Heart right ventricle (tissue), 16 donors: ENCODE measurements at regions not wholly inside any gene's neighbourhood (a gene's known extent, or its start where the extent isn't known, plus 50 kb on each side); places are given as distances from the start of the nearest gene placed in this dataset.

Source experiments
- ATAC-seq, 8 donors: fragments of 200-7000 bp; cut with Tn5 transposase; one replicate each; pipeline ENCODE4 v1.9.1; 2020; ENCODE audit warnings: mild to moderate bottlenecking in 8 of 8, moderate library complexity in 8 of 8, moderate number of reproducible peaks in 1 of 8
- DNase-seq, 2 donors: peaks; one replicate each; pipeline ENCODE4 v3.0.0-alpha.2; 2020
- H3K27ac ChIP-seq, 10 donors: fragments of 200-600 bp; sonication (generic) in 2 of 10; one replicate each; pipeline versions ENCODE4 v1.5.0 to v1.8.0; 2020 to 2022; ENCODE audit warnings: mild to moderate bottlenecking in 3 of 10
- H3K27me3 ChIP-seq, 7 donors: fragments of 200-600 bp; one replicate each; pipeline ENCODE4 v1.8.0; 2021 to 2022; ENCODE audit warnings: mild to moderate bottlenecking in 2 of 7
- H3K36me3 ChIP-seq, 9 donors: fragments of 200-600 bp; sonication (generic) in 1 of 9; one replicate each; pipeline versions ENCODE4 v1.5.0 to v1.8.0; 2020 to 2022; ENCODE audit warnings: mild to moderate bottlenecking in 2 of 9
- H3K4me1 ChIP-seq, 9 donors: fragments of 200-600 bp; sonication (generic) in 1 of 9; one replicate each; pipeline versions ENCODE4 v1.5.0 to v1.8.0; 2020 to 2022; ENCODE audit warnings: mild to moderate bottlenecking in 4 of 9
- H3K4me3 ChIP-seq, 10 donors: fragments of 200-600 bp; sonication (generic) in 2 of 10; one replicate each; pipeline versions ENCODE4 v1.5.0 to v1.8.0; 2020 to 2022; ENCODE audit warnings: mild to moderate bottlenecking in 7 of 10, moderate library complexity in 2 of 10
- H3K9me3 ChIP-seq, 11 donors: fragments of 200-600 bp in 10 of 11; sonication (generic) in 2 of 11; one replicate each; pipeline versions ENCODE4 v1.5.0 to v1.8.0; 2013 to 2022; ENCODE audit warnings: mild to moderate bottlenecking in 2 of 11, control low read depth in 1 of 11, moderate library complexity in 1 of 11
- CTCF ChIP-seq, 9 donors: fragments of 200-600 bp; sonication (generic) in 2 of 9; IDR thresholded peaks; one replicate each; pipeline versions ENCODE4 v1.5.0 to v1.8.0; 2021 to 2022; ENCODE audit warnings: antibody characterized with exemption in 9 of 9, mild to moderate bottlenecking in 5 of 9, moderate library complexity in 1 of 9
- WGBS, 2 donors: extraction: QIAGEN DNeasy Blood & Tissue Kit; methylation state at CpG; one replicate each; pipeline ENCODE4 v1.1.7; 2013; ENCODE audit warnings: inconsistent platforms in 1 of 2; 5-methylcytosine and 5-hydroxymethylcytosine counted together
- intact Hi-C, 10 donors: fragments of 100-400 bp; cut with DNase I; formaldehyde crosslinking; loops; one replicate each; pipeline versions ENCODE4 v1.11.1 to v1.14.2; 2022
- donor health status: Arrhythmogenic right ventricular cardiomyopathy.
- donor health status: ischemic (EF 13 %, LVEDD 7.1; RV severe dilation, severe dysfunction).
- donor health status: healthy with polysubstance abuse.
- donor health status: DM: no; HTN: yes; CAD: no.
- donor health status: DM: no; HTN: no; CAD: no.
- donor health status: ischemic (EF 25% LVEDD 6.9; RV normal size, moderate dysfunction).
- donor health status: ischemic (EF 25% LVEDD 5.7; RV mildly dilated, moderate dysfunction).
- donor health status: healthy.
- donor health status: DM: yes; HTN: yes; CAD: no.
- donor health status: Ischemic cardiomyopathy.
- donor health status: ischemic (EF 35%, LVEDD 5.7; RV mildly dilated, moderate dysfunction).
- donor health status: nonischemic (EF 11% LVEDD 7.7; RV severe dilation, severe dysfunction).
- donor health status: DM: yes; HTN: yes; CAD: no.
- donor health status: PGD.
- donor health status: ischemic (EF 29% LVEDD 5.4; RV normal size, mild dysfunction).
- donor health status: nonischemic (EF 23%, LVEDD 6.1; RV moderate dilation, normal function).

- Histone ChIP-seq H3K27me3 (no peaks in the 10 kb centered on the region), H3K36me3 (no peaks in the 10 kb centered on the region), H3K4me1 (no peaks in the 10 kb centered on the region), H3K27ac (no peak overlapping the region), H3K9me3 (peaks cover 0 to 21% (median 10%) of the 10 kb centered on the region in 11 donors), H3K4me3 (no peak overlapping the region)
- no peak for TF ChIP-seq CTCF (IDR thresholded peaks at IDR 0.05)
- 66 to 86% methylated on average over 2 of the region's 2 CpGs for WGBS, 2 donors
- no peak for ATAC-seq
- no peak for DNase-seq
- intact Hi-C loops = no loop called here
Observed at GRCh38 chr13:74869846-74870245, 612.1 kb downstream of the TBC1D4 start.

GRCh38 chr13:74868049-74868448 is 613.9 kb downstream of the TBC1D4 start:
- Histone ChIP-seq H3K4me3 (no peak overlapping the region), H3K27ac (no peak overlapping the region), H3K9me3 (peaks cover 0 to 21% (median 10%) of the 10 kb centered on the region in 11 donors), H3K27me3 (no peaks in the 10 kb centered on the region), H3K4me1 (no peaks in the 10 kb centered on the region), H3K36me3 (no peaks in the 10 kb centered on the region)
- DNase-seq (no peak), ATAC-seq (no peak)
- TF ChIP-seq CTCF (IDR thresholded peaks at IDR 0.05) = no peak
- intact Hi-C loops = no loop called here

DNA sequence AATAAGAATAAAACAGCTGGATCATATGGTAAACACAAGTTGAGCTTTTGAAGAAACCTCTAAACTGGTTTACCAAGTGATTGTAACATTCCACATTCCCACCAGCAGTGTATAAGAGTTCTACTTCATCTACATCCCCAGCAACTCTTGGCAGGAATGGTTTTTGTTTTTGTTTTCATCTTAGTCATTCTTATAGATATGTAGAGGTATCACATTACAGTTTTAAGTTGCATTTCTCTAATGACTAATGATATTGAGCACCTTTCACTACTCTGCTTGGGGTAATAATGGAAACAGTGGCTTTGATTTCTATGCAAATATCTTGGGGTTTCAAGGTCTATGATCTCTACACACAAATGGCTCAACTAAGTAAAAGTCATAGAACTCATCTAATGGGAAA is 614.5 kb downstream of the TBC1D4 start:
- ATAC-seq (no peak), DNase-seq (no peak)
- Histone ChIP-seq H3K27me3 (no peaks in the 10 kb centered on the region), H3K4me1 (no peaks in the 10 kb centered on the region), H3K9me3 (peaks cover 0 to 21% (median 10%) of the 10 kb centered on the region in 11 donors), H3K27ac (no peak overlapping the region), H3K4me3 (no peak overlapping the region), H3K36me3 (no peaks in the 10 kb centered on the region)
- intact Hi-C loops = no loop called here
- TF ChIP-seq CTCF (IDR thresholded peaks at IDR 0.05) = no peak

DNA sequence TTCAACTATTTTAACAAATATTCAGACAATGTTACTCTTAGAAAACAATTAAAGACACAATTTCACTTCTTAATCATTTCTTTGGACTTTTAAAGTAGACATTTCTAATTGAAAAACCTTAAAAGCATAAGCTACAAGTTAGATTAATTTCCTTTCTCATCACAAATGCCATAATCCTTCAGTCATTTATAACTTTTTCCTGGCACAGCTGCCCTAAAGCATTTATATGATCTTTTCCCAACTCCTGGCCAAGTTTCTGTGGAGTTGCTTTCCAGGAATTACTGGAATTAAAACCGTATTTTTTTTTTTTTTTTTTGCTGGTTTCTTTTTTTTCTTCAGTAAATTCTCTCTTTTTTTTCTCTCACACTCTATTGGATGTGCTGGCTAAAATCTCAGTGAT is 615.9 kb downstream of the TBC1D4 start:
- ATAC-seq (no peak), DNase-seq (no peak)
- TF ChIP-seq CTCF (IDR thresholded peaks at IDR 0.05) = no peak
- Histone ChIP-seq H3K4me3 (no peak overlapping the region), H3K36me3 (no peaks in the 10 kb centered on the region), H3K27me3 (no peaks in the 10 kb centered on the region), H3K27ac (no peak overlapping the region), H3K4me1 (no peaks in the 10 kb centered on the region), H3K9me3 (peaks cover 0 to 21% (median 10%) of the 10 kb centered on the region in 11 donors)
- intact Hi-C loops = no loop called here
- WGBS, 2 donors = 26 to 27% methylated on average over 1 of the region's 1 CpG

- H3K27ac ChIP-seq = no peak overlapping the region
- DNase-seq = no peak
- intact Hi-C loops = no loop called here
- H3K36me3 ChIP-seq = no peaks in the 10 kb centered on the region
- no peak overlapping the region for H3K4me3 ChIP-seq
- H3K9me3 ChIP-seq = peaks cover 0 to 21% (median 10%) of the 10 kb centered on the region in 11 donors
- no peaks in the 10 kb centered on the region for H3K4me1 ChIP-seq
- no peak for TF ChIP-seq CTCF (IDR thresholded peaks at IDR 0.05)
- H3K27me3 ChIP-seq = no peaks in the 10 kb centered on the region
- ATAC-seq = no peak
Observed at GRCh38 chr13:74865656-74866055, 616.3 kb downstream of the TBC1D4 start.
